ENCODE measurements at regions not wholly inside any gene's neighbourhood (a gene's known extent, or its start where the extent isn't known, plus 50 kb on each side); places are given as distances from the start of the nearest gene placed in this dataset.

- no peak for DNase-seq (ENCODE audit: low spot score)
- H3K27ac ChIP-seq: no peak overlapping the region
- ChIA-PET POLR2A (ENCODE audit: low non-redundant PET) (no interaction called here), CTCF (no interaction called here)
- TF ChIP-seq CTCF (conservative IDR thresholded peaks at IDR 0.05; ENCODE audit: low read depth): no peak
Observed at GRCh38 chr9:29126783-29127182, 1553.5 kb upstream of the C9orf72 start.

- H3K27ac ChIP-seq: no peak overlapping the region
- DNase-seq (ENCODE audit: low spot score): no peak
- CTCF ChIA-PET: interaction anchor here (0.6 kb wide), 1 partner anchor 17 kb away, joined by 3 read pairs; no protein-coding TSS in a partner anchor
- TF ChIP-seq CTCF (conservative IDR thresholded peaks at IDR 0.05; ENCODE audit: low read depth): no peak
- POLR2A ChIA-PET (ENCODE audit: low non-redundant PET): no interaction called here
Observed at GRCh38 chr9:29129763-29130162, 1556.5 kb upstream of the C9orf72 start.

GRCh38 chr9:29144476-29144875 is 1571.2 kb upstream of the C9orf72 start:
- CTCF ChIA-PET: no interaction called here
- no peak for DNase-seq (ENCODE audit: low spot score)

GRCh38 chr9:29150606-29151005 is 1577.3 kb upstream of the C9orf72 start:
- no peak overlapping the region for H3K27ac ChIP-seq
- no peak for TF ChIP-seq CTCF (conservative IDR thresholded peaks at IDR 0.05; ENCODE audit: low read depth)
- POLR2A ChIA-PET (ENCODE audit: low non-redundant PET): no interaction called here
- no peak for DNase-seq (ENCODE audit: low spot score)
- CTCF ChIA-PET: no interaction called here

More at GRCh38 chr9:29144476-29144875, 1571.2 kb upstream of the C9orf72 start:
- TF ChIP-seq CTCF (conservative IDR thresholded peaks at IDR 0.05; ENCODE audit: low read depth): no peak
- POLR2A ChIA-PET (ENCODE audit: low non-redundant PET): no interaction called here
- no peak overlapping the region for H3K27ac ChIP-seq

- ChIA-PET POLR2A (ENCODE audit: low non-redundant PET) (no interaction called here), CTCF (no interaction called here)
- H3K27ac ChIP-seq: no peak overlapping the region
- TF ChIP-seq CTCF (conservative IDR thresholded peaks at IDR 0.05; ENCODE audit: low read depth): no peak
- no peak for DNase-seq (ENCODE audit: low spot score)
Observed at GRCh38 chr9:29160763-29161353, 1587.6 kb upstream of the C9orf72 start.

- no peak overlapping the region for H3K27ac ChIP-seq
- ChIA-PET CTCF (interaction anchor here (0.7 kb wide), 1 partner anchor 1834 kb away, joined by 3 read pairs; no protein-coding TSS in a partner anchor), POLR2A (ENCODE audit: low non-redundant PET) (no interaction called here)
- DNase-seq (ENCODE audit: low spot score): no peak
- no peak for TF ChIP-seq CTCF (conservative IDR thresholded peaks at IDR 0.05; ENCODE audit: low read depth)
Observed at GRCh38 chr9:29174136-29174535, 1600.9 kb upstream of the C9orf72 start.

Data from RWPE1 (cell line).